ENCODE measurements at regions not wholly inside any gene's neighbourhood (a gene's known extent, or its start where the extent isn't known, plus 50 kb on each side); places are given as distances from the start of the nearest gene placed in this dataset.

- Histone ChIP-seq H3K4me1 (replicated peaks in 1 of 2; ENCODE audit: control insufficient read depth in 2 of 2, insufficient read depth in 2 of 2, low read length in 2 of 2) (no peaks in the 10 kb centered on the region), H3K27ac (ENCODE audit: extremely low read depth, low read depth, low read length) (no peak overlapping the region), H3K79me2 (ENCODE audit: control insufficient read depth, insufficient read depth, low read length) (no peaks in the 10 kb centered on the region), H3K36me3 (ENCODE audit: control insufficient read depth, insufficient read depth, low read length) (no peaks in the 10 kb centered on the region), H3K9me1 (ENCODE audit: control insufficient read depth, insufficient read depth, low read length) (no peaks in the 10 kb centered on the region), H3K27me3 (ENCODE audit: control insufficient read depth in 2 of 2, insufficient read depth in 2 of 2, low read length in 2 of 2) (no peaks in the 10 kb centered on the region), H3K4me3 (no peak overlapping the region), H4K20me1 (replicated peaks; ENCODE audit: control insufficient read depth, insufficient read depth, low read length) (no peaks in the 10 kb centered on the region), H2AFZ (ENCODE audit: low read depth, low read length) (no peak overlapping the region), H3K4me2 (ENCODE audit: insufficient read depth, low read length) (no peak overlapping the region), H3K9ac (ENCODE audit: insufficient read depth in 1 of 2, low read depth in 2 of 2, low read length in 2 of 2) (no peak overlapping the region), H3K9me3 (replicated peaks; ENCODE audit: control insufficient read depth, insufficient read depth, low read depth, low read length) (no peaks in the 10 kb centered on the region)
- DNase-seq (ENCODE audit: extremely low read depth in 1 of 4, low spot score in 3 of 4), result no peak
- CTCF ChIA-PET (ENCODE audit: low intra/inter-chr PET ratio), result no interaction called here
- no peak for FAIRE-seq
- TF ChIP-seq PATZ1 (CRISPR knock-in tag; IDR thresholded peaks at IDR 0.05; ENCODE audit: borderline replicate concordance) (no peak), NFYB (IDR thresholded peaks at IDR 0.05; ENCODE audit: extremely low read depth, insufficient read length) (no peak), EP400 (IDR thresholded peaks at IDR 0.05) (no peak), CHD2 (IDR thresholded peaks at IDR 0.05; ENCODE audit: low read depth, low read length) (no peak), GABPB1 (CRISPR knock-in tag; IDR thresholded peaks at IDR 0.05) (no peak), PCBP1 (IDR thresholded peaks at IDR 0.05; ENCODE audit: low read depth, low read length, poor library complexity, severe bottlenecking) (no peak), HDGF (IDR thresholded peaks at IDR 0.05) (no peak), SNRNP70 (optimal IDR thresholded peaks at IDR 0.05; ENCODE audit: low read depth, low read length) (no peak), SP2 (IDR thresholded peaks at IDR 0.05; ENCODE audit: extremely low read depth, low read depth, low read length, poor library complexity, severe bottlenecking) (no peak), ZNF41 (CRISPR knock-in tag; conservative IDR thresholded peaks at IDR 0.05) (no peak), SIX5 (IDR thresholded peaks at IDR 0.05; ENCODE audit: borderline replicate concordance in 1 of 2, insufficient read depth in 1 of 2, low read depth in 1 of 2, low read length in 2 of 2) (no peak), TAF7 (tag; IDR thresholded peaks at IDR 0.05) (no peak), WHSC1 (IDR thresholded peaks at IDR 0.05; ENCODE audit: low read length) (no peak), TSC22D4 (tag; IDR thresholded peaks at IDR 0.05) (no peak), ZBTB1 (CRISPR knock-in tag; IDR thresholded peaks at IDR 0.05; ENCODE audit: borderline replicate concordance, low read depth) (no peak), C11orf30 (IDR thresholded peaks at IDR 0.05; ENCODE audit: low read depth) (no peak)
- TF ChIP-seq, protein P1, sequence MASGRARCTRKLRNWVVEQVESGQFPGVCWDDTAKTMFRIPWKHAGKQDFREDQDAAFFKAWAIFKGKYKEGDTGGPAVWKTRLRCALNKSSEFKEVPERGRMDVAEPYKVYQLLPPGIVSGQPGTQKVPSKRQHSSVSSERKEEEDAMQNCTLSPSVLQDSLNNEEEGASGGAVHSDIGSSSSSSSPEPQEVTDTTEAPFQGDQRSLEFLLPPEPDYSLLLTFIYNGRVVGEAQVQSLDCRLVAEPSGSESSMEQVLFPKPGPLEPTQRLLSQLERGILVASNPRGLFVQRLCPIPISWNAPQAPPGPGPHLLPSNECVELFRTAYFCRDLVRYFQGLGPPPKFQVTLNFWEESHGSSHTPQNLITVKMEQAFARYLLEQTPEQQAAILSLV (tag; IDR thresholded peaks at IDR 0.05), result no peak
- TF ChIP-seq, protein P2, sequence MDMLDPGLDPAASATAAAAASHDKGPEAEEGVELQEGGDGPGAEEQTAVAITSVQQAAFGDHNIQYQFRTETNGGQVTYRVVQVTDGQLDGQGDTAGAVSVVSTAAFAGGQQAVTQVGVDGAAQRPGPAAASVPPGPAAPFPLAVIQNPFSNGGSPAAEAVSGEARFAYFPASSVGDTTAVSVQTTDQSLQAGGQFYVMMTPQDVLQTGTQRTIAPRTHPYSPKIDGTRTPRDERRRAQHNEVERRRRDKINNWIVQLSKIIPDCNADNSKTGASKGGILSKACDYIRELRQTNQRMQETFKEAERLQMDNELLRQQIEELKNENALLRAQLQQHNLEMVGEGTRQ (CRISPR knock-in tag; IDR thresholded peaks at IDR 0.05), result no peak
- in situ Hi-C loops (cut with MboI), result no loop called here
- no TSS peak for BruUV-seq (replicated peaks)
- intact Hi-C loops (cut with micrococcal nuclease), result no loop called here
- 0% methylated on average over 1 of the region's 1 CpG for WGBS (ENCODE audit: insufficient coverage, low coverage, missing lambda C conversion rate)
- no peak for ATAC-seq
- POLR2A ChIA-PET, result no interaction called here
Measured at GRCh38 chr20:24403406-24403805, 66.0 kb upstream of the SYNDIG1 start.

Data from K562 (cell line).